Activated CD4-positive, alpha-beta T cell treated with anti-CD3 and anti-CD28 coated beads for 48 hours (primary cell): ENCODE measurements at regions not wholly inside any gene's neighbourhood (a gene's known extent, or its start where the extent isn't known, plus 50 kb on each side); places are given as distances from the start of the nearest gene placed in this dataset.
"Not testable (repeated sequence)": the region's sequence is repeated elsewhere in the genome, so short reads cannot be mapped to it uniquely, and the experiment has no call there.

ENCODE experiments used
- DNase-seq: peaks from one replicate; pipeline ENCODE4 v3.0.0-alpha.2; 2020

- DNase-seq: not testable (repeated sequence)
Observed at GRCh38 chr7:63748571-63749302, 249.9 kb upstream of the ZNF722 start.

GRCh38 chr7:63752446-63752845 lies 246.2 kb upstream of the ZNF722 start:
- DNase-seq: not testable (repeated sequence)

DNA sequence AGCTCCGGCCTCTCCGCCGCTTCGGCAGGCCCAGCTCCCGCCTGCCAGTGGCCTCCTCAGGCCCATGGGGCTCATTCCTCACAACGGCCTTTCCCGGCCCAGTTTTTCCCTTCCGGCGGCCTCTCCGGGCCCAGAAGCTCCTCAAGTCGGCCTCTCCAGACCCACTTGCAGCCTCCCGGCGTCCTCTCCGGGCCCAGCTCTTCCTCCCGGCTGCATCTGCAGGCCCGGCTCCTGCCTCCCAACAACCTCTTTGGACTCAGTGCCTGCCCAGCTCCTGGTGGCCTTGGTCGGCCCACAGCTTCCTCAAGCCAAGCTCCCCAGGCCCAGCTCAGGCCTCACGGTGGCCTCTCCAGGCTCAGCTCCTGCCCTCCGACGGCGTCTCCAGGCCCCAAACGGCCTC lies 245.5 kb upstream of the ZNF722 start:
- not testable (repeated sequence) for DNase-seq

DNA sequence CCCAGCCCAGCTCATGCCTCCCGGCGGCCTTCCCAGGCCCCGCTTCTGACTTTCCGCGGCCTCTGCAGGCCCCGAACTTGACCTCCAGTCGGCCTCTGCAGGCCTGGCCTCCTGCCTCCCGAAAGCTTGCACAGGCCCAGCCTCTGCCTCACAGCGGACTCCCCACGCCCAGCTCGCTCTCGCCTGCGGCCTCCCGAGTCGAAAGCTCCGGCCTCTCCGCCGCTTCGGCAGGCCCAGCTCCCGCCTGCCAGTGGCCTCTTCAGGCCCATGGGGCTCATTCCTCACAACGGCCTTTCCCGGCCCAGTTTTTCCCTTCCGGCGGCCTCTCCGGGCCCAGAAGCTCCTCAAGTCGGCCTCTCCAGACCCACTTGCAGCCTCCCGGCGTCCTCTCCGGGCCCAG lies 238.4 kb upstream of the ZNF722 start:
- DNase-seq: not testable (repeated sequence)

DNA sequence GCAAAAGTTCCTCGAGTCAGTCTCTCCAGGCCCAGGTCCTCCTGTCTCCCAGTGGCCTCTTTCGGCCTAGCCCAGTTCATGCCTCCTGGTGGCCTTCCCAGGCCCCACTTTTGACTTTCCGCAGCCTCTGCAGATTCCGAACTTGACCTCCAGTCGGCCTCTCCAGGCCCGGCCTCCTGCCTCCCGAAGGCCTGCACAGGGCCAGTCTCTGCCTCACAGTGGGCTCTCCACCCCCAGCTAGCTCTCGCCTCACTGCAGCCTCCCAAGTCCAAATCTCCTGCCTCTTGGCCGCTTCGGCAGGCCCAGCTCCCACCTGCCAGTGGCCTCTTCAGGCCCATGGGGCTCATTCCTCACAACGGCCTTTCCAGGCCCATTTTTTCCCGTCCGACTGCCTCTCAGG lies 233.1 kb upstream of the ZNF722 start:
- not testable (repeated sequence) for DNase-seq

DNA sequence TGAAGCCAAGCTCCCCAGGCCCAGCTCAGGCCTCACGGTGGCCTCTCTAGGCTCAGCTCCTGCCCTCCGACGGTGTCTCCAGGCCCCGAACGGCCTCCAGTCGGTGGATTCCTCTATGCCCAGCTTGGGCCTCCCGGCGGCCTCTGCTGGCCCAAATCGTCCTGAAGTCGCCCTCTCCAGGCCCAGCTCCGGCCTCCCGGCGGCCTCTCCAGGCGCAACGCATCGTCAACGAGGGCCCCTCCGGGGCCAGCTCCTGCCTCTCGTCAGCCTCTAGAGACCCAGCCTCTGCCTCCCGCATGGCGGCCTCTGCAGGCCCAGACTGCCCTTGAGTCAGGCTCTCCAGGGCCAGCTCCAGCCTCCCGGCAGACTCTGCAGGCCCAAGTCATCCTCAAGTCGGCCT lies 232.5 kb upstream of the ZNF722 start:
- DNase-seq: not testable (repeated sequence)

- DNase-seq: not testable (repeated sequence)
Observed at GRCh38 chr7:63770162-63770561, 228.5 kb upstream of the ZNF722 start.

- not testable (repeated sequence) for DNase-seq
Observed at GRCh38 chr7:63771389-63772085, 227.1 kb upstream of the ZNF722 start.

- peak; percentile 23 for DNase-seq
Observed at GRCh38 chr7:63789378-63790176, 209.1 kb upstream of the ZNF722 start.

GRCh38 chr7:63790177-63790763 lies 208.4 kb upstream of the ZNF722 start:
- DNase-seq: not testable (repeated sequence)
